Uterus (tissue), 2 donors: ENCODE measurements at regions not wholly inside any gene's neighbourhood (a gene's known extent, or its start where the extent isn't known, plus 50 kb on each side); places are given as distances from the start of the nearest gene placed in this dataset.

ENCODE experiments used
- POLR2A ChIP-seq, 2 donors: fragments of 450-650 bp; IDR thresholded peaks; one replicate each; pipeline ENCODE4 v1.6.1; 2016; ENCODE audit warnings: antibody characterized with exemption in 2 of 2, mild to moderate bottlenecking in 1 of 2, moderate library complexity in 1 of 2
- TF ChIP-seq, protein P1 (sequence below), 4 experiments: fragments of 200-600 bp in 2 of 4; fragments of 450-650 bp in 2 of 4; sonication (generic) in 2 of 4; IDR thresholded peaks; one replicate each; pipeline ENCODE4 v1.5.1; 2016 to 2019; ENCODE audit warnings: antibody characterized with exemption in 4 of 4, mild to moderate bottlenecking in 2 of 4, moderate library complexity in 1 of 4

- TF ChIP-seq, protein P1, sequence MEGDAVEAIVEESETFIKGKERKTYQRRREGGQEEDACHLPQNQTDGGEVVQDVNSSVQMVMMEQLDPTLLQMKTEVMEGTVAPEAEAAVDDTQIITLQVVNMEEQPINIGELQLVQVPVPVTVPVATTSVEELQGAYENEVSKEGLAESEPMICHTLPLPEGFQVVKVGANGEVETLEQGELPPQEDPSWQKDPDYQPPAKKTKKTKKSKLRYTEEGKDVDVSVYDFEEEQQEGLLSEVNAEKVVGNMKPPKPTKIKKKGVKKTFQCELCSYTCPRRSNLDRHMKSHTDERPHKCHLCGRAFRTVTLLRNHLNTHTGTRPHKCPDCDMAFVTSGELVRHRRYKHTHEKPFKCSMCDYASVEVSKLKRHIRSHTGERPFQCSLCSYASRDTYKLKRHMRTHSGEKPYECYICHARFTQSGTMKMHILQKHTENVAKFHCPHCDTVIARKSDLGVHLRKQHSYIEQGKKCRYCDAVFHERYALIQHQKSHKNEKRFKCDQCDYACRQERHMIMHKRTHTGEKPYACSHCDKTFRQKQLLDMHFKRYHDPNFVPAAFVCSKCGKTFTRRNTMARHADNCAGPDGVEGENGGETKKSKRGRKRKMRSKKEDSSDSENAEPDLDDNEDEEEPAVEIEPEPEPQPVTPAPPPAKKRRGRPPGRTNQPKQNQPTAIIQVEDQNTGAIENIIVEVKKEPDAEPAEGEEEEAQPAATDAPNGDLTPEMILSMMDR (IDR thresholded peaks at IDR 0.05): no peak
- no peak for TF ChIP-seq POLR2A (IDR thresholded peaks at IDR 0.05)
Measured at GRCh38 chr19:57028804-57029525, 90.8 kb upstream of the USP29 start.
